ENCODE measurements at regions not wholly inside any gene's neighbourhood (a gene's known extent, or its start where the extent isn't known, plus 50 kb on each side); places are given as distances from the start of the nearest gene placed in this dataset.

DNA sequence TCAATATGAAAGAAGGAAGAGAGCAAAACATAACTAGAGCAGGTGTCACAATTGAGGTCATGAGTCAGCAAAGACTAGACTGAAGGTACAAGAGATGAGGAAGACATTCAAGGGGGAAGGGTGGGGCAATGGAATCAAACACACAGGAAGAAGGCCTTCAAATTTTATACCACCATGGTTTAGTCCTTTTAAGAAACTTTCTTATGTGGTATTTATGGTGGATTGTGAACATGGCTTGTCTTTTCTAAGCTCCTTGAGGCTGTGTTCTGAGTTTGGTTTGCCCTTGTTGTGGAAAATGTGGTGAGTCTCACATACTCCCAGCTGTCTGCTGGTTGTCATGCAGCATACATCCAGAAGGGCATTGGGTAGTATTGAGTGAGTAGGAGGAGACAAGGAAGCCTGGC, 62.1 kb downstream of the NABP1 start:
- BruUV-seq (replicated peaks) = no TSS peak
- ChIA-PET CTCF (no interaction called here), POLR2A (ENCODE audit: unreplicated experiment) (interaction anchor here (0.7 kb wide), 1 partner anchor 16 kb away, joined by 3 read pairs; no protein-coding TSS in a partner anchor)
- no peak overlapping the region; the same call in 1 of the 2 replicates for H2AFZ ChIP-seq (ENCODE audit: low read length)
- peaks cover 10% of the 10 kb centered on the region for H3K4me1 ChIP-seq (ENCODE audit: insufficient read depth, low read length)
- no peak overlapping the region for H3K4me3 ChIP-seq (ENCODE audit: low read length)
- no peaks in the 10 kb centered on the region for H3F3A ChIP-seq (ENCODE audit: low read length, unreplicated experiment)
- no peaks in the 10 kb centered on the region for H3K9me2 ChIP-seq (replicated peaks; ENCODE audit: low read length)
- no peak for ATAC-seq
- intact Hi-C loops (cut with micrococcal nuclease) = no loop called here
- TF ChIP-seq EZH2 (IDR thresholded peaks at IDR 0.05; ENCODE audit: low read length, unreplicated experiment) (no peak), EZH2phosphoT487 (IDR thresholded peaks at IDR 0.05; ENCODE audit: borderline replicate concordance, low read length) (no peak)
- TF ChIP-seq, protein P1, sequence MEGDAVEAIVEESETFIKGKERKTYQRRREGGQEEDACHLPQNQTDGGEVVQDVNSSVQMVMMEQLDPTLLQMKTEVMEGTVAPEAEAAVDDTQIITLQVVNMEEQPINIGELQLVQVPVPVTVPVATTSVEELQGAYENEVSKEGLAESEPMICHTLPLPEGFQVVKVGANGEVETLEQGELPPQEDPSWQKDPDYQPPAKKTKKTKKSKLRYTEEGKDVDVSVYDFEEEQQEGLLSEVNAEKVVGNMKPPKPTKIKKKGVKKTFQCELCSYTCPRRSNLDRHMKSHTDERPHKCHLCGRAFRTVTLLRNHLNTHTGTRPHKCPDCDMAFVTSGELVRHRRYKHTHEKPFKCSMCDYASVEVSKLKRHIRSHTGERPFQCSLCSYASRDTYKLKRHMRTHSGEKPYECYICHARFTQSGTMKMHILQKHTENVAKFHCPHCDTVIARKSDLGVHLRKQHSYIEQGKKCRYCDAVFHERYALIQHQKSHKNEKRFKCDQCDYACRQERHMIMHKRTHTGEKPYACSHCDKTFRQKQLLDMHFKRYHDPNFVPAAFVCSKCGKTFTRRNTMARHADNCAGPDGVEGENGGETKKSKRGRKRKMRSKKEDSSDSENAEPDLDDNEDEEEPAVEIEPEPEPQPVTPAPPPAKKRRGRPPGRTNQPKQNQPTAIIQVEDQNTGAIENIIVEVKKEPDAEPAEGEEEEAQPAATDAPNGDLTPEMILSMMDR (conservative IDR thresholded peaks at IDR 0.05; ENCODE audit: low read depth, low read length) = no peak
- H3K9ac ChIP-seq (ENCODE audit: low read length) = no peak overlapping the region
- no peaks in the 10 kb centered on the region for H3K36me3 ChIP-seq (ENCODE audit: low read depth, low read length)
- H3K79me2 ChIP-seq (ENCODE audit: low read length) = no peaks in the 10 kb centered on the region
- H3K27ac ChIP-seq (ENCODE audit: low read length) = no peak overlapping the region
- H4K20me1 ChIP-seq (ENCODE audit: low read length) = no peaks in the 10 kb centered on the region
- no peak overlapping the region for H3K4me2 ChIP-seq (ENCODE audit: low read length)
- H3K27me3 ChIP-seq (ENCODE audit: low read length) = no peaks in the 10 kb centered on the region
- no peaks in the 10 kb centered on the region for H3K9me3 ChIP-seq (ENCODE audit: low read length)
- no peak for DNase-seq

- H3K27ac ChIP-seq (ENCODE audit: low read length) = no peak overlapping the region
- H3K9me2 ChIP-seq (replicated peaks; ENCODE audit: low read length) = no peaks in the 10 kb centered on the region
- no peak overlapping the region for H3K4me3 ChIP-seq (ENCODE audit: low read length)
- no peaks in the 10 kb centered on the region for H3F3A ChIP-seq (ENCODE audit: low read length, unreplicated experiment)
- intact Hi-C loops (cut with micrococcal nuclease) = no loop called here
- no peaks in the 10 kb centered on the region for H4K20me1 ChIP-seq (ENCODE audit: low read length)
- no peak overlapping the region for H3K4me2 ChIP-seq (ENCODE audit: low read length)
- peaks cover 10% of the 10 kb centered on the region for H3K4me1 ChIP-seq (ENCODE audit: insufficient read depth, low read length)
- DNase-seq (no peak), ATAC-seq (no peak)
- no peak for TF ChIP-seq EZH2 (IDR thresholded peaks at IDR 0.05; ENCODE audit: low read length, unreplicated experiment)
- TF ChIP-seq EZH2phosphoT487 (IDR thresholded peaks at IDR 0.05; ENCODE audit: borderline replicate concordance, low read length) = no peak
- TF ChIP-seq, protein P1 (conservative IDR thresholded peaks at IDR 0.05; ENCODE audit: low read depth, low read length) = no peak
- ChIA-PET CTCF (no interaction called here), POLR2A (ENCODE audit: unreplicated experiment) (interaction anchor here (0.7 kb wide), 1 partner anchor 17 kb away, joined by 3 read pairs; no protein-coding TSS in a partner anchor)
- no peaks in the 10 kb centered on the region for H3K79me2 ChIP-seq (ENCODE audit: low read length)
- no peak overlapping the region for H2AFZ ChIP-seq (ENCODE audit: low read length)
- H3K27me3 ChIP-seq (ENCODE audit: low read length) = no peaks in the 10 kb centered on the region
- BruUV-seq (replicated peaks) = no TSS peak
- no peak overlapping the region for H3K9ac ChIP-seq (ENCODE audit: low read length)
- no peaks in the 10 kb centered on the region for H3K9me3 ChIP-seq (ENCODE audit: low read length)
- no peaks in the 10 kb centered on the region for H3K36me3 ChIP-seq (ENCODE audit: low read depth, low read length)
Measured at GRCh38 chr2:191740759-191741158, 62.8 kb downstream of the NABP1 start.

DNA sequence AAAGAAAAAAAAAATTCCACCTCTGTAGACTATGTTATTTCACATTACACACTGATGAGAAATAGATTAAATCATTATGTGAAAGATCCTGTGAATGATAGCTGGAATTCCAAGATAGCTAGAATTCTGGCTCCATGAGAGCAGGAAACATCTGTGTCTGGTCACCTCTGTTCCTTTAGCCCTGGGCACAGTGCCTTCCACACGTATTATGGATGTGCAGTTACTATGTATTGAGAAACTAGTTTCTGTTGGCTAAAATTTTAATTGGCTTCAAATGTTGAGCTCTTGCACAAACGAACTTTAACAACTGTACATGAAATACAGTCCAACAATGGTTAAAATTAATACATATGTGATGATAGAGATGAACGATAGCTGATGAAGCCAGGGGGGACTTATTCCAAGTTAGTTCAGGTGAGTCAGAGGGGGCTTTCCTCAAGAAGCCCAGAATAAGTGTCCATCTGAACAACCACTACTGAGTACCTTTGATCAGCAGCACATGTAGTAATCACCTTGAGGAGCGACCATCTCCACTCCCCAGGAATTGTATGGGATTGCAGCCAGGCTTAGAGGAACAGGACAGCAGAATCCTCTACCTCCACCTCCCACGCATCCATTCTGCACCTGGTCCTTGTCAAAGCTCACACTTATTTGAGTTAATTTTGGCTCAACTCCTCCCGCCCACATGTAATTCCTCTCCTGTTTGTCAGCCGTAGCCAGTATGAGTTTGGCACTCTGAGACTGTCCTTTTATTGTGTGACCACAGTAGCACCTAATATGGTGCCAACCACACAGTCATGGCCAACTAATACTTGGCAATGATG, 68.6 kb downstream of the NABP1 start:
- ChIA-PET CTCF (interaction anchor here (0.5 kb wide), 1 partner anchor 179 kb away, joined by 4 read pairs; no protein-coding TSS in a partner anchor), POLR2A (ENCODE audit: unreplicated experiment) (no interaction called here)
- DNase-seq = no peak
- Histone ChIP-seq H4K20me1 (ENCODE audit: low read length) (no peaks in the 10 kb centered on the region), H3K36me3 (ENCODE audit: low read depth, low read length) (no peaks in the 10 kb centered on the region), H3K9ac (ENCODE audit: low read length) (no peak overlapping the region), H3K4me3 (ENCODE audit: low read length) (no peak overlapping the region), H3K79me2 (ENCODE audit: low read length) (no peaks in the 10 kb centered on the region), H3F3A (ENCODE audit: low read length, unreplicated experiment) (no peaks in the 10 kb centered on the region), H3K9me2 (replicated peaks; ENCODE audit: low read length) (no peaks in the 10 kb centered on the region), H3K27me3 (ENCODE audit: low read length) (no peaks in the 10 kb centered on the region), H3K27ac (ENCODE audit: low read length) (no peak overlapping the region), H3K4me2 (ENCODE audit: low read length) (no peak overlapping the region), H3K4me1 (ENCODE audit: insufficient read depth, low read length) (no peaks in the 10 kb centered on the region), H2AFZ (ENCODE audit: low read length) (no peak overlapping the region), H3K9me3 (ENCODE audit: low read length) (no peaks in the 10 kb centered on the region)
- no TSS peak for BruUV-seq (replicated peaks)
- TF ChIP-seq, protein P1 (conservative IDR thresholded peaks at IDR 0.05; ENCODE audit: low read depth, low read length) = no peak
- TF ChIP-seq EZH2phosphoT487 (IDR thresholded peaks at IDR 0.05; ENCODE audit: borderline replicate concordance, low read length) (no peak), EZH2 (IDR thresholded peaks at IDR 0.05; ENCODE audit: low read length, unreplicated experiment) (no peak)
- ATAC-seq = no peak
- intact Hi-C loops (cut with micrococcal nuclease) = no loop called here

All from PC-3 (cell line).